H9 (cell line): ENCODE measurements at regions not wholly inside any gene's neighbourhood (a gene's known extent, or its start where the extent isn't known, plus 50 kb on each side); places are given as distances from the start of the nearest gene placed in this dataset.

ENCODE experiments used
- DNase-seq: peaks from one replicate; pipeline ENCODE4 v3.0.0-alpha.2; 2017
- H2AFZ ChIP-seq: one replicate; pipeline ENCODE4 v1.6.1; 2013; ENCODE audit warnings: mild to moderate bottlenecking, low read length, control low read depth, moderate library complexity
- H2AK5ac ChIP-seq: 2 replicates; pipeline ENCODE4 v1.6.1; 2013; ENCODE audit warnings: low read length, control low read depth, mixed read lengths; ENCODE audit not compliant: insufficient read length
- H2BK120ac ChIP-seq: one replicate; pipeline ENCODE4 v1.6.1; 2013; ENCODE audit warnings: low read depth, mild to moderate bottlenecking, low read length, control low read depth, inconsistent platforms; ENCODE audit not compliant: poor library complexity, severe bottlenecking
- H2BK12ac ChIP-seq: 2 replicates; pipeline ENCODE4 v1.6.1; 2013; ENCODE audit warnings: low read length, control low read depth, mixed read lengths, low read depth; ENCODE audit not compliant: insufficient read length
- H2BK15ac ChIP-seq: 2 replicates; pipeline ENCODE4 v1.6.1; 2013; ENCODE audit warnings: low read depth, low read length, control low read depth
- H2BK20ac ChIP-seq: one replicate; pipeline ENCODE4 v1.6.1; 2013; ENCODE audit warnings: low read depth, mild to moderate bottlenecking, low read length, control low read depth, inconsistent platforms; ENCODE audit not compliant: poor library complexity, severe bottlenecking
- H2BK5ac ChIP-seq: 2 replicates; pipeline ENCODE4 v1.6.1; 2013; ENCODE audit warnings: low read length, control low read depth, mixed read lengths; ENCODE audit not compliant: insufficient read length
- H3K14ac ChIP-seq: 2 replicates; pipeline ENCODE4 v1.6.1; 2013; ENCODE audit warnings: low read length, control low read depth; ENCODE audit not compliant: insufficient read depth
- H3K18ac ChIP-seq: 2 replicates; pipeline ENCODE4 v1.6.1; 2013; ENCODE audit warnings: low read depth, mild to moderate bottlenecking, mixed read lengths, low read length, control low read depth; ENCODE audit not compliant: insufficient read length
- H3K23ac ChIP-seq: 2 replicates; pipeline ENCODE4 v1.6.1; 2013; ENCODE audit warnings: low read length, control low read depth, mixed read lengths, low read depth; ENCODE audit not compliant: insufficient read length
- H3K23me2 ChIP-seq: 2 replicates; pipeline ENCODE4 v1.6.1; 2013; ENCODE audit warnings: low read depth, mild to moderate bottlenecking, mixed read lengths, low read length, control low read depth; ENCODE audit not compliant: insufficient read length, poor library complexity, severe bottlenecking
- H3K27ac ChIP-seq: 2 replicates; pipeline ENCODE4 v1.5.1; 2013; ENCODE audit warnings: low read length, control low read depth, mixed read lengths, low read depth; ENCODE audit not compliant: insufficient read length
- H3K27me3 ChIP-seq: 2 replicates; pipeline ENCODE4 v1.6.1; 2013; ENCODE audit warnings: low read length, control low read depth, inconsistent platforms; ENCODE audit not compliant: insufficient read depth
- H3K4ac ChIP-seq: 2 replicates; pipeline ENCODE4 v1.6.1; 2013; ENCODE audit warnings: low read depth, mild to moderate bottlenecking, control low read depth, inconsistent platforms, low read length, moderate library complexity
- H3K4me1 ChIP-seq: 2 replicates; pipeline ENCODE4 v1.6.1; 2013; ENCODE audit warnings: low read length, control low read depth, inconsistent platforms; ENCODE audit not compliant: insufficient read depth
- H3K4me2 ChIP-seq: 2 replicates; pipeline ENCODE4 v1.6.1; 2013; ENCODE audit warnings: low read length, control low read depth, mixed read lengths; ENCODE audit not compliant: insufficient read length, insufficient read depth
- H3K56ac ChIP-seq: 2 replicates; pipeline ENCODE4 v1.6.1; 2013; ENCODE audit warnings: low read depth, mild to moderate bottlenecking, mixed read lengths, low read length, control low read depth; ENCODE audit not compliant: insufficient read length
- H3K79me1 ChIP-seq: 2 replicates; pipeline ENCODE4 v1.6.1; 2013; ENCODE audit warnings: low read depth, mild to moderate bottlenecking, moderate library complexity, low read length, control low read depth, inconsistent platforms; ENCODE audit not compliant: insufficient read depth, poor library complexity, severe bottlenecking
- H3K79me2 ChIP-seq: 2 replicates; pipeline ENCODE4 v1.6.1; 2013; ENCODE audit warnings: low read length, control low read depth, inconsistent platforms; ENCODE audit not compliant: insufficient read depth
- H3K9ac ChIP-seq: 2 replicates; pipeline ENCODE4 v1.6.1; 2013; ENCODE audit warnings: low read length, control low read depth, mixed read lengths; ENCODE audit not compliant: insufficient read length; ENCODE audit errors: extremely low read depth
- H3K9me3 ChIP-seq: one replicate; pipeline ENCODE4 v1.6.1; 2013; ENCODE audit warnings: low read depth, low read length, inconsistent platforms; ENCODE audit not compliant: control insufficient read depth
- H3T11ph ChIP-seq: one replicate; pipeline ENCODE4 v1.6.1; 2013; ENCODE audit warnings: mild to moderate bottlenecking, low read length, control low read depth, inconsistent platforms
- H4K20me1 ChIP-seq: one replicate; pipeline ENCODE4 v1.6.1; 2013; ENCODE audit not compliant: control insufficient read depth, insufficient read length, insufficient read depth
- H4K5ac ChIP-seq: 2 replicates; pipeline ENCODE4 v1.6.1; 2013; ENCODE audit warnings: low read depth, mild to moderate bottlenecking, mixed read lengths, low read length, control low read depth; ENCODE audit not compliant: insufficient read length
- H4K8ac ChIP-seq: replicated peaks from 2 replicates; pipeline ENCODE4 v1.6.1; 2013; ENCODE audit warnings: low read length, control low read depth, mixed read lengths, low read depth; ENCODE audit not compliant: insufficient read length
- H4K91ac ChIP-seq: 2 replicates; pipeline ENCODE4 v1.6.1; 2013; ENCODE audit warnings: low read depth, mild to moderate bottlenecking, moderate library complexity, mixed read lengths, low read length, control low read depth; ENCODE audit not compliant: insufficient read length
- H3K27ac Mint-ChIP-seq, 3 experiments: 2 replicates in 2 of 3; 3 replicates in 1 of 3; pipeline ENCODE4 v1.8.0; 2020 to 2021; ENCODE audit warnings: mixed read lengths in 3 of 3, mild to moderate bottlenecking in 1 of 3, moderate library complexity in 1 of 3
- H3K27me3 Mint-ChIP-seq: 2 replicates; pipeline ENCODE4 v1.8.0; 2021; ENCODE audit warnings: low read depth, mild to moderate bottlenecking, moderate library complexity, mixed read lengths
- H3K36me3 Mint-ChIP-seq, 3 experiments: 2 replicates in 2 of 3; 3 replicates in 1 of 3; pipeline ENCODE4 v1.8.0; 2020 to 2021; ENCODE audit warnings: low read depth in 3 of 3, mixed read lengths in 3 of 3; ENCODE audit not compliant: insufficient read depth in 1 of 3
- H3K4me1 Mint-ChIP-seq, 2 experiments: 2 replicates each; pipeline ENCODE4 v1.8.0; 2020; ENCODE audit warnings: mixed read lengths in 2 of 2
- H3K4me3 Mint-ChIP-seq, 2 experiments: 2 replicates in 1 of 2; 3 replicates in 1 of 2; pipeline ENCODE4 v1.8.0; 2020 to 2021; ENCODE audit warnings: mild to moderate bottlenecking in 2 of 2, mixed read lengths in 2 of 2, moderate library complexity in 1 of 2
- H3K9me3 Mint-ChIP-seq, 2 experiments: 2 replicates in 1 of 2; 3 replicates in 1 of 2; pipeline ENCODE4 v1.8.0; 2020; ENCODE audit warnings: mild to moderate bottlenecking in 2 of 2, mixed read lengths in 2 of 2, moderate library complexity in 1 of 2
- CTCF ChIP-seq: fragments of 200-600 bp; sonication (generic); conservative IDR thresholded peaks from 3 replicates; pipeline ENCODE4 v1.8.0; 2021; ENCODE audit warnings: antibody characterized with exemption, mild to moderate bottlenecking
- WGBS: extraction: QIAGEN DNeasy Blood & Tissue Kit; methylation state at CpG from one replicate; pipeline ENCODE4 v1.1.7; 2013; ENCODE audit warnings: missing lambda C conversion rate, low lambda C conversion rate, mixed read lengths; ENCODE audit not compliant: insufficient read length; ENCODE audit errors: extremely low coverage; 5-methylcytosine and 5-hydroxymethylcytosine counted together

- no peaks in the 10 kb centered on the region for H3K9me3 ChIP-seq
- no peaks in the 10 kb centered on the region for H3K27me3 Mint-ChIP-seq
- H2AK5ac ChIP-seq = no peak overlapping the region
- H3K79me1 ChIP-seq = no peaks in the 10 kb centered on the region
- TF ChIP-seq CTCF = no peak
- no peak overlapping the region for H4K5ac ChIP-seq
- no peak for DNase-seq
- no peak overlapping the region for H3K4me3 Mint-ChIP-seq
- no peak overlapping the region for H2BK15ac ChIP-seq
- no peak overlapping the region for H2AFZ ChIP-seq
- H3K4me1 ChIP-seq = no peaks in the 10 kb centered on the region
- H3K9ac ChIP-seq = no peak overlapping the region
- H2BK20ac ChIP-seq = no peak overlapping the region
- no peak overlapping the region for H3K14ac ChIP-seq
- no peak overlapping the region for H3K23ac ChIP-seq
- no peaks in the 10 kb centered on the region for H4K20me1 ChIP-seq
- no peak overlapping the region for H3K27ac Mint-ChIP-seq
- H3K4me2 ChIP-seq = no peak overlapping the region
- no peak overlapping the region for H4K91ac ChIP-seq
- no CpG with 5 or more reads among the region's 2 CpGs for WGBS
- no peak overlapping the region for H3K18ac ChIP-seq
- no peaks in the 10 kb centered on the region for H3K27me3 ChIP-seq
- H3K9me3 Mint-ChIP-seq = no peaks in the 10 kb centered on the region
- H3K79me2 ChIP-seq = no peaks in the 10 kb centered on the region
- no peak overlapping the region for H2BK5ac ChIP-seq
- H3K56ac ChIP-seq = no peak overlapping the region
- H3K4ac ChIP-seq = no peak overlapping the region
- no peak overlapping the region for H2BK12ac ChIP-seq
- H3K23me2 ChIP-seq = no peaks in the 10 kb centered on the region
- no peak overlapping the region for H4K8ac ChIP-seq
- no peak overlapping the region for H3T11ph ChIP-seq
- H3K36me3 Mint-ChIP-seq = no peaks in the 10 kb centered on the region
- H3K4me1 Mint-ChIP-seq = no peaks in the 10 kb centered on the region
- no peak overlapping the region for H2BK120ac ChIP-seq
- no peak overlapping the region for H3K27ac ChIP-seq
Measured at GRCh38 chr11:24206030-24206429, 290.8 kb upstream of the LUZP2 start.
